ENCODE measurements at regions not wholly inside any gene's neighbourhood (a gene's known extent, or its start where the extent isn't known, plus 50 kb on each side); places are given as distances from the start of the nearest gene placed in this dataset.

- Histone ChIP-seq H3K27me3 (ENCODE audit: control insufficient read depth in 3 of 3, insufficient read depth in 3 of 3, low read length in 3 of 3) (no peaks in the 10 kb centered on the region), H3K27ac (ENCODE audit: low read depth in 1 of 3, low read length in 2 of 3) (no peak overlapping the region), H3K9me3 (ENCODE audit: control insufficient read depth in 2 of 2, insufficient read depth in 1 of 2, low read depth in 1 of 2, low read length in 1 of 2) (no peaks in the 10 kb centered on the region), H3K4me1 (ENCODE audit: control insufficient read depth in 3 of 3, insufficient read depth in 2 of 3, low read depth in 1 of 3, low read length in 2 of 3) (peaks cover 8 to 25% (median 9%) of the 10 kb centered on the region in 3 donors), H3K36me3 (ENCODE audit: control insufficient read depth in 3 of 3, insufficient read depth in 2 of 3, low read depth in 1 of 3, low read length in 3 of 3) (no peaks in the 10 kb centered on the region), H3K4me3 (ENCODE audit: low read depth in 1 of 3, low read length in 3 of 3) (no peak overlapping the region)
- 89 to 94% (median 92%) methylated on average over 10 of the region's 10 CpGs for WGBS, 3 donors
- DNase-seq: no peak
- FAIRE-seq: no peak
Observed at GRCh38 chr1:8164670-8165069, 138.6 kb upstream of the ERRFI1 start.

- H3K4me3 ChIP-seq (ENCODE audit: low read depth in 1 of 3, low read length in 3 of 3): no peak overlapping the region
- FAIRE-seq (no peak), DNase-seq (no peak)
- H3K27ac ChIP-seq (ENCODE audit: low read depth in 1 of 3, low read length in 2 of 3): no peak overlapping the region
- H3K36me3 ChIP-seq (ENCODE audit: control insufficient read depth in 3 of 3, insufficient read depth in 2 of 3, low read depth in 1 of 3, low read length in 3 of 3): no peaks in the 10 kb centered on the region
- peaks cover 3 to 19% (median 6%) of the 10 kb centered on the region in 3 donors for H3K4me1 ChIP-seq (ENCODE audit: control insufficient read depth in 3 of 3, insufficient read depth in 2 of 3, low read depth in 1 of 3, low read length in 2 of 3)
- H3K27me3 ChIP-seq (ENCODE audit: control insufficient read depth in 3 of 3, insufficient read depth in 3 of 3, low read length in 3 of 3): no peaks in the 10 kb centered on the region
- peaks cover 0 to 4% of the 10 kb centered on the region in 2 donors for H3K9me3 ChIP-seq (ENCODE audit: control insufficient read depth in 2 of 2, insufficient read depth in 1 of 2, low read depth in 1 of 2, low read length in 1 of 2)
- WGBS, 3 donors: 82 to 95% (median 91%) methylated on average over 4 of the region's 4 CpGs
Observed at GRCh38 chr1:8163039-8163438, 136.9 kb upstream of the ERRFI1 start.

- Histone ChIP-seq H3K36me3 (ENCODE audit: control insufficient read depth in 3 of 3, insufficient read depth in 2 of 3, low read depth in 1 of 3, low read length in 3 of 3) (no peaks in the 10 kb centered on the region), H3K4me1 (ENCODE audit: control insufficient read depth in 3 of 3, insufficient read depth in 2 of 3, low read depth in 1 of 3, low read length in 2 of 3) (peaks cover 3 to 17% (median 4%) of the 10 kb centered on the region in 3 donors), H3K27me3 (ENCODE audit: control insufficient read depth in 3 of 3, insufficient read depth in 3 of 3, low read length in 3 of 3) (no peaks in the 10 kb centered on the region), H3K9me3 (ENCODE audit: control insufficient read depth in 2 of 2, insufficient read depth in 1 of 2, low read depth in 1 of 2, low read length in 1 of 2) (peaks cover 0 to 4% of the 10 kb centered on the region in 2 donors), H3K27ac (ENCODE audit: low read depth in 1 of 3, low read length in 2 of 3) (no peak overlapping the region), H3K4me3 (ENCODE audit: low read depth in 1 of 3, low read length in 3 of 3) (no peak overlapping the region)
- DNase-seq (peak; percentile 64 to 74), FAIRE-seq (no peak)
- WGBS, 3 donors: 45 to 75% (median 59%) methylated on average over 7 of the region's 7 CpGs
Observed at GRCh38 chr1:8162168-8162567, 136.1 kb upstream of the ERRFI1 start.

GRCh38 chr1:8161546-8162105 is 135.5 kb upstream of the ERRFI1 start:
- 63 to 85% (median 68%) methylated on average over 9 of the region's 9 CpGs for WGBS, 3 donors
- peaks cover 0 to 12% (median 4%) of the 10 kb centered on the region in 3 donors for H3K4me1 ChIP-seq (ENCODE audit: control insufficient read depth in 3 of 3, insufficient read depth in 2 of 3, low read depth in 1 of 3, low read length in 2 of 3)
- no peak overlapping the region for H3K27ac ChIP-seq (ENCODE audit: low read depth in 1 of 3, low read length in 2 of 3)
- H3K4me3 ChIP-seq (ENCODE audit: low read depth in 1 of 3, low read length in 3 of 3): no peak overlapping the region
- H3K36me3 ChIP-seq (ENCODE audit: control insufficient read depth in 3 of 3, insufficient read depth in 2 of 3, low read depth in 1 of 3, low read length in 3 of 3): no peaks in the 10 kb centered on the region
- no peaks in the 10 kb centered on the region for H3K27me3 ChIP-seq (ENCODE audit: control insufficient read depth in 3 of 3, insufficient read depth in 3 of 3, low read length in 3 of 3)
- FAIRE-seq: no peak
- peaks cover 0 to 4% of the 10 kb centered on the region in 2 donors for H3K9me3 ChIP-seq (ENCODE audit: control insufficient read depth in 2 of 2, insufficient read depth in 1 of 2, low read depth in 1 of 2, low read length in 1 of 2)
- no peak for DNase-seq

- Histone ChIP-seq H3K9me3 (ENCODE audit: control insufficient read depth in 2 of 2, insufficient read depth in 1 of 2, low read depth in 1 of 2, low read length in 1 of 2) (peaks cover 0 to 4% of the 10 kb centered on the region in 2 donors), H3K27me3 (ENCODE audit: control insufficient read depth in 3 of 3, insufficient read depth in 3 of 3, low read length in 3 of 3) (no peaks in the 10 kb centered on the region), H3K27ac (ENCODE audit: low read depth in 1 of 3, low read length in 2 of 3) (no peak overlapping the region), H3K4me1 (ENCODE audit: control insufficient read depth in 3 of 3, insufficient read depth in 2 of 3, low read depth in 1 of 3, low read length in 2 of 3) (peaks cover 0 to 13% (median 4%) of the 10 kb centered on the region in 3 donors), H3K4me3 (ENCODE audit: low read depth in 1 of 3, low read length in 3 of 3) (no peak overlapping the region), H3K36me3 (ENCODE audit: control insufficient read depth in 3 of 3, insufficient read depth in 2 of 3, low read depth in 1 of 3, low read length in 3 of 3) (no peaks in the 10 kb centered on the region)
- FAIRE-seq: no peak
- 72 to 84% (median 77%) methylated on average over 8 of the region's 8 CpGs for WGBS, 3 donors
- DNase-seq: no peak
Observed at GRCh38 chr1:8159470-8160024, 133.4 kb upstream of the ERRFI1 start.

- FAIRE-seq (no peak), DNase-seq (no peak)
- Histone ChIP-seq H3K27ac (ENCODE audit: low read depth in 1 of 3, low read length in 2 of 3) (no peak overlapping the region), H3K36me3 (ENCODE audit: control insufficient read depth in 3 of 3, insufficient read depth in 2 of 3, low read depth in 1 of 3, low read length in 3 of 3) (no peaks in the 10 kb centered on the region), H3K4me3 (ENCODE audit: low read depth in 1 of 3, low read length in 3 of 3) (no peak overlapping the region), H3K9me3 (ENCODE audit: control insufficient read depth in 2 of 2, insufficient read depth in 1 of 2, low read depth in 1 of 2, low read length in 1 of 2) (peaks cover 0 to 4% of the 10 kb centered on the region in 2 donors), H3K27me3 (ENCODE audit: control insufficient read depth in 3 of 3, insufficient read depth in 3 of 3, low read length in 3 of 3) (no peaks in the 10 kb centered on the region), H3K4me1 (ENCODE audit: control insufficient read depth in 3 of 3, insufficient read depth in 2 of 3, low read depth in 1 of 3, low read length in 2 of 3) (peaks cover 0 to 16% (median 4%) of the 10 kb centered on the region in 3 donors)
- WGBS, 3 donors: 69 to 84% (median 79%) methylated on average over 4 of the region's 4 CpGs
Observed at GRCh38 chr1:8158995-8159394, 132.9 kb upstream of the ERRFI1 start.

GRCh38 chr1:8157765-8158164 is 131.7 kb upstream of the ERRFI1 start:
- Histone ChIP-seq H3K27me3 (ENCODE audit: control insufficient read depth in 3 of 3, insufficient read depth in 3 of 3, low read length in 3 of 3) (no peaks in the 10 kb centered on the region), H3K36me3 (ENCODE audit: control insufficient read depth in 3 of 3, insufficient read depth in 2 of 3, low read depth in 1 of 3, low read length in 3 of 3) (no peaks in the 10 kb centered on the region), H3K4me3 (ENCODE audit: low read depth in 1 of 3, low read length in 3 of 3) (no peak overlapping the region), H3K9me3 (ENCODE audit: control insufficient read depth in 2 of 2, insufficient read depth in 1 of 2, low read depth in 1 of 2, low read length in 1 of 2) (peaks cover 0 to 10% of the 10 kb centered on the region in 2 donors), H3K27ac (ENCODE audit: low read depth in 1 of 3, low read length in 2 of 3) (no peak overlapping the region), H3K4me1 (ENCODE audit: control insufficient read depth in 3 of 3, insufficient read depth in 2 of 3, low read depth in 1 of 3, low read length in 2 of 3) (peaks cover 0 to 16% (median 4%) of the 10 kb centered on the region in 3 donors)
- FAIRE-seq (no peak), DNase-seq (no peak)
- 95 to 98% (median 97%) methylated on average over 2 of the region's 2 CpGs for WGBS, 3 donors

GRCh38 chr1:8155528-8156186 is 129.5 kb upstream of the ERRFI1 start:
- H3K27ac ChIP-seq (ENCODE audit: low read depth in 1 of 3, low read length in 2 of 3): no peak overlapping the region
- no peaks in the 10 kb centered on the region for H3K27me3 ChIP-seq (ENCODE audit: control insufficient read depth in 3 of 3, insufficient read depth in 3 of 3, low read length in 3 of 3)
- H3K9me3 ChIP-seq (ENCODE audit: control insufficient read depth in 2 of 2, insufficient read depth in 1 of 2, low read depth in 1 of 2, low read length in 1 of 2): peaks cover 0 to 10% of the 10 kb centered on the region in 2 donors
- WGBS, 3 donors: 71 to 80% (median 78%) methylated on average over 14 of the region's 14 CpGs
- no peak overlapping the region for H3K4me3 ChIP-seq (ENCODE audit: low read depth in 1 of 3, low read length in 3 of 3)
- no peaks in the 10 kb centered on the region for H3K36me3 ChIP-seq (ENCODE audit: control insufficient read depth in 3 of 3, insufficient read depth in 2 of 3, low read depth in 1 of 3, low read length in 3 of 3)
- DNase-seq: no peak
- no peak for FAIRE-seq
- peaks cover 0 to 9% (median 0%) of the 10 kb centered on the region in 3 donors for H3K4me1 ChIP-seq (ENCODE audit: control insufficient read depth in 3 of 3, insufficient read depth in 2 of 3, low read depth in 1 of 3, low read length in 2 of 3)
